Bronchial epithelial cell (primary cell): ENCODE measurements at regions not wholly inside any gene's neighbourhood (a gene's known extent, or its start where the extent isn't known, plus 50 kb on each side); places are given as distances from the start of the nearest gene placed in this dataset.

Source experiments
- DNase-seq: peaks from one replicate; pipeline ENCODE4 v3.0.0-alpha.2; 2010; ENCODE audit warnings: low read depth
- FAIRE-seq: peaks from 2 replicates; lab custom pipeline; 2011; peaks lifted over from hg19 to GRCh38; lab: Jason Lieb, UNC
- H3K27me3 ChIP-seq: 2 replicates; pipeline ENCODE4 v1.5.1; 2011; ENCODE audit warnings: low read length; ENCODE audit not compliant: control insufficient read depth, insufficient read depth
- H3K36me3 ChIP-seq: 2 replicates; pipeline ENCODE4 v1.5.1; 2011; ENCODE audit warnings: low read length; ENCODE audit not compliant: control insufficient read depth, insufficient read depth
- H3K4me3 ChIP-seq: 2 replicates; pipeline ENCODE4 v1.5.1; 2011; ENCODE audit warnings: mild to moderate bottlenecking, low read depth, low read length, control low read depth
- CTCF ChIP-seq: IDR thresholded peaks from 2 replicates; pipeline ENCODE4 v1.5.1; 2011; ENCODE audit warnings: mild to moderate bottlenecking, moderate library complexity, low read length, control low read depth, inconsistent platforms; ENCODE audit not compliant: insufficient read depth, severe bottlenecking

GRCh38 chr2:182577816-182578215 lies 138.2 kb upstream of the DNAJC10 start:
- no peak for FAIRE-seq
- TF ChIP-seq CTCF: no peak
- no peak for DNase-seq
- Histone ChIP-seq H3K36me3 (no peaks in the 10 kb centered on the region), H3K4me3 (no peak overlapping the region), H3K27me3 (no peaks in the 10 kb centered on the region)

GRCh38 chr2:182581196-182581935 lies 134.7 kb upstream of the DNAJC10 start:
- TF ChIP-seq CTCF: no peak
- no peak for DNase-seq
- no peak for FAIRE-seq

GRCh38 chr2:182584462-182584861 lies 131.6 kb upstream of the DNAJC10 start:
- FAIRE-seq: no peak
- no peak for TF ChIP-seq CTCF
- Histone ChIP-seq H3K4me3 (no peak overlapping the region), H3K27me3 (no peaks in the 10 kb centered on the region), H3K36me3 (no peaks in the 10 kb centered on the region)
- DNase-seq: no peak

More at GRCh38 chr2:182581196-182581935, 134.7 kb upstream of the DNAJC10 start:
- Histone ChIP-seq H3K4me3 (no peak overlapping the region), H3K36me3 (no peaks in the 10 kb centered on the region), H3K27me3 (no peaks in the 10 kb centered on the region)

- H3K36me3 ChIP-seq: no peaks in the 10 kb centered on the region
- FAIRE-seq (no peak), DNase-seq (no peak)
- H3K27me3 ChIP-seq: no peaks in the 10 kb centered on the region
- H3K4me3 ChIP-seq: no peak overlapping the region
- no peak for TF ChIP-seq CTCF
Measured at GRCh38 chr2:182585001-182585400, 131.1 kb upstream of the DNAJC10 start.

- Histone ChIP-seq H3K4me3 (no peak overlapping the region), H3K36me3 (no peaks in the 10 kb centered on the region), H3K27me3 (no peaks in the 10 kb centered on the region)
- no peak for DNase-seq
- FAIRE-seq: no peak
- TF ChIP-seq CTCF: no peak
Measured at GRCh38 chr2:182585430-182585829, 130.6 kb upstream of the DNAJC10 start.

GRCh38 chr2:182586426-182586825 lies 129.6 kb upstream of the DNAJC10 start:
- DNase-seq: no peak
- TF ChIP-seq CTCF: no peak
- H3K27me3 ChIP-seq: no peaks in the 10 kb centered on the region
- H3K36me3 ChIP-seq: no peaks in the 10 kb centered on the region
- no peak for FAIRE-seq
- H3K4me3 ChIP-seq: no peak overlapping the region
